NCI-H82 (cell line): ENCODE measurements at regions not wholly inside any gene's neighbourhood (a gene's known extent, or its start where the extent isn't known, plus 50 kb on each side); places are given as distances from the start of the nearest gene placed in this dataset.
"Not testable (repeated sequence)": the region's sequence is repeated elsewhere in the genome, so short reads cannot be mapped to it uniquely, and the experiment has no call there.

Experiments
- DNase-seq: peaks from one replicate; lab custom pipeline; 2025; lab: John Stamatoyannopoulos, UW

DNA sequence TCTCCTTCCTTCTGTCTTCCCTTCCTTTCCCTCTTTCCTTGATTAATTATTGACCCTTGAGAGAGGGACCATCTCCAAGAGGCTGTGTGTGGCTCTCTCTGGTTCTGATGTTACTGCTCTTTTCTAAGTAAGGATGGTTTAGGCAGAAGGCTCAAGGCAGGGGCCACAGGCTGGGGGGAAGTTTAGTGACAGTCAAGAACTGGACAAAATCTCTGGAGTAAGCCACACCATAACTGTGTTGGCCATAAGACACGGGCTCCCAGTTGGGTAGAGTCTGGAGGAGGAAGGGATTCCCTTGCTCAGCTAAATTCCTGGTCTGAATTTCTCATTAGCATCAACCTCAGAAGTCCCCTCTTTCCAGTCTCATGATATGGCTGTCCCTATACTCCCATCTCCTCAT is 74.7 kb downstream of the BUD13 start:
- no peak for DNase-seq

DNA sequence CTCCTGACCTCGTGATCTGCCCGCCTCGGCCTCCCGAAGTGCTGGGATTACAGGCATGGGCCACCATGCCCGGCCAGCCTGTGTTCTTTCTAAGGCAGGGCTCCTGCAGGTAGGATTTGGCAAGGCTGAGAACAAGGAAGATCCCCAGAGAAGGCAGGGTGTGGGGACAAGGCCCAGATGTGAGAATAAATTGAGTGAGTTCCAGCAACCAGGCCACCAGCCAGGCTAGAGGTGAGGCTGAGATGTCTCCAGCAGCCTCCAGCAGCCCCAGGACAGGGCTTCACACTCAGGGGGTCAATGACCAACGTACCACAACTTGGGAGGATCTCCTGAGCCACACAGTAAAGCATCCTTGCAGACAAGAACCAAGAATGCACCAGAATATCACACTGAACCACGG is 75.1 kb downstream of the BUD13 start:
- no peak for DNase-seq

- DNase-seq, result no peak
These were observed 75.8 kb downstream of the BUD13 start for GRCh38 chr11:116697011-116697410.

DNA sequence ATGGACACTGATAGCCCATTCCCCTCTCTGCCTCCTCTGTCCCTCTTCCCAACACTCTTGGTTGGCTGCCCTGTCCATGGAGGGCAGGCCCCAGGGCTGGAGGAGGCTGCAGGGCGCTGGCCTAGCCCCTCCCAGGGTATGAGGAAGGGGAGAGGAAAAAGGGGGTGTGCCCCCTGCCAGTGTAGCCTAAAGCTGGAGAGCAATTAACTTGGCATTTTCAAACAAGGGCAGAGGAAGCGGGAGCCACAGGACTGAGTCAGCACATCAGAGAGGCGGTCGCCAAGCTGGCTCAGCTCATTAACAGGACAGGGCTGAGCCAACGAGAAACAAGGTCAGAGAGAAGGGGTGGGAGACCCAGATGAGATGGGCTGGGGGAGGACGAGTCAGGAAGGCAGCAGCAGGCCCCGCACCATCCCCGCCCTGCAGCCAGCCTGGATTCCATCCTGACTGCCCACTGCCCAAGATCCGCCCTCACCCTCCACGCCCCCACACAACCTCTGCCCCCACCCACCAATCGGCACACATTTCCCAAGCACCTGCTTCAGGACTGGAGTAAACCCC is 76.3 kb downstream of the BUD13 start:
- no peak for DNase-seq

GRCh38 chr11:116695657-116696254 is 77.0 kb downstream of the BUD13 start:
- DNase-seq, result no peak

DNA sequence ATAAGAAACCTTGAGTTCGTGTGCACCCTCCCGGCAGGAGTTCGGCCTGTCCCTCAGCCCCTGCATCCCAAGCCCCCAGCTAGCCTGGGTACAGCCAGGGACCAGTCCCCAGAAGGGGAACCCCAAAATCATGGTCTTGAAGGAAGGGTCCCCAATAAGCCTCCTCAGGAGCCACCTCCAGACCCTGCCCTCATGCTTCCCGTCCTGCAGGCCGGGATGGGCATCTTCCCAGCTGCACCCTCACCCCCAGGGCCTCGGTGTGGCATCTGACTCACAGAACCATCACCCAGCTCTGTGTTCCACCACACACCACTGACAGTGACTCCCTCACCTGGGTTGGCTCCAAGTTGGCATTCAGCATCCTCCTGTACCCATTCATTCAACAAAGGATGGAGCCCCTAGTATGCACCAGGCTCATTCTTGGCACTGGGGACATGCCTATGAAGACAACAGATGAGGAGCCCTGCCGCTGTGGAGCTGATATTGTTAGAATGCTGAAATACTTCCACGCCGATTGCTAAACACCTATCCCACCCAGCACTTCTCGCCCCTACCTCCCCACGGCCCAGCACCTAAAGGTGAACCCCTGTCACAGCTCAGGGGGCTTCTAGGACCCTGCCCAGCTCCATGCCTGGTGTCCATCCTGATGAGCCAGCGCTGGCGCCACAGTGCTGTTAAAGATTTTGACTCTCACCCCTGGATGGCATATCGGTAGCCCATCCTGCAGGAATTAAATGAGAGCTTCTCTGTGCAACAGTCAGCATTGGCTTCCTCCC is 77.8 kb downstream of the BUD13 start:
- no peak for DNase-seq

GRCh38 chr11:116694349-116694725 is 78.5 kb downstream of the BUD13 start:
- DNase-seq, result no peak

DNA sequence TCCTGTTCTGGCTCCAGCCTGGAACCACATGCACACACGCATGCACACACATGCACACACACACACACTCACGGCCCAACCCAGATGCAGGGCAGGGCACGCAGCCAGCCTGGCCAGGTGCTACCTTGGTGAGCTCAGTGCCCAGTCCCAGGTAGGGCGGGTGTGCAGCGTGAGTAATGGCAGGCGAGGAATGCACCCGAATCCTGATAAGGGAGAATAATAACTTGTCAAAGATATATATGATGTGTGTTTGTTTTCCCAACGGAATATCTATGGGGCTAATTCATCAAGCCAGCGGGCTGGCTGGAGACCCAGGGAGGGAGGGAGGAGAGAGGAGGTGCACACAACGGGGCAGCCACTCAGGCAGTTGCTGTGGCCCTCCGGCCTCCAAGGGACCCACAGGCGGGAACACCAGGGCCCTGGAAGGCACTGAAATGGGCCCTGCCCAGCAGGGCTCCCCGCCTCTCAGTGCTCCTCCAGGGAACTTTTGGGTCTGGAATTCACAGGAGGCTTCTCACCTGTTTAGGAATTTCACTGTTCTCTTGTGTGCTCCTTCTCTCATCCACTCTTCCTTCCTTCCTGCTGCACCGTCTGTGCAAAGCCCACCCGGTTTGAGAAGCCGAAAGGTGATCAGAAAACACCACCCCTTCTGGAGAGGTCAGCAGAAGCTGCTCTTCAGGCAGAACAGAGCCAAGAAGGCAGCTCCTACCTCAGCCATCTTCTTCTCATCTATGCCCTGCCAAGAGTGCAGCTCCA is 79.0 kb downstream of the BUD13 start:
- no peak for DNase-seq

- no peak for DNase-seq
These were observed 79.7 kb downstream of the BUD13 start for GRCh38 chr11:116693102-116693570.

DNA sequence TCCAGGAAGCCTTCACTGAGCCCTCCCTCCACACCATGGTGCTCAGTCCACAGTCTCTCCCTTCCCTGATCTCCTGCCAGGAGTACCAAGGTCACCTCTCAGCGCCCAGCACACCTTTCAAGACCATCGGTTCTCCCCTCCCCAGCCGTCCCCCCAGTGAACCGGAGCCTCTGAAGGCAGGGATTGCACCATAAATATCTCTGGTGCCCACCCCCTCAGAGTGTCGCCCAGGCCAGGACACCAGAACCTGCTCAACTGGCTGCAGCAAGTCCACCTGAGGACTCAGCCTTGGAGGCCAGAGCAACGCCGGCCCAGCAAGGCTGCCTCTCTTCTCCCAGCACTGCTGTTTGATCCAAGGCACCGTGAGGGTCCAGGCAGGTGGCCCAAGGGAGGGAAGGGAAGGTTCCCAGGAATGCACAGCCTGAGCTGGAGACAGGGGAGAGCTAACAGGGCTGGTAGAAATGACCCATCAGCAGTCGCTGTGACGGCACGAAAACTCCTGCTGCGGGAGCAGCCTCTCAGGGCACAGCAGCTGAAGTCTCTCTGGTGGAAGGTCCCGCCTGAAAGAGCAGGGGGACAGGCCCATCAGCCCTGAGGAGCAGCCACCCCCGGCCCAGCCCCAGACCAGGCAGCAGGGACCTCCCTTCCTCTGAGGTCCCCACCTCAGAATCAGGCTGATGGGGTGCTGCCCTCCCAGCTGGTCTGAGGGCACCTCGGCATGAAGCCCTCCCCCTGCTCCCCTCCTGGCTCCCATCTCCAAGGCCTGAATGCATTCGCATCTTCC is 80.3 kb downstream of the BUD13 start:
- DNase-seq, result no peak

DNA sequence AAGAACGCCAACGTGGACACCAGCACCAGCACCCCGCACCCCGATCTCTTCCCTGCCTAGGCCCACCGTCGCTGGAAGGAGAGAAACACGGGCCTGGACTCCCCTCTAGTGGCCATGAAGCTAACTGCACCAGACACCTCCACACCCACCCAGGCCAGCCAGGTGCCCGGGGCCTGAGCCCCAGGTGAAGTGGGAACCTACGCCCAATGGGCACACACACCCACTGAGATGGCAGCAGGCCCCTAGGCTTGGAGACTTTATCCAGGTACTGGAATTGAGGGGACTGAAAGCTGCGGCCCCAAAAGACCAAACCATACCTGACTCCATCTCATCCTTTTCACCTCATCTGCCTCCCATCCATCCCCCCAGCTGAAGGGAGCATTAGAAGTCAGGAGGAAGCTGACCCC is 81.0 kb downstream of the BUD13 start:
- peak; percentile 79 for DNase-seq

DNA sequence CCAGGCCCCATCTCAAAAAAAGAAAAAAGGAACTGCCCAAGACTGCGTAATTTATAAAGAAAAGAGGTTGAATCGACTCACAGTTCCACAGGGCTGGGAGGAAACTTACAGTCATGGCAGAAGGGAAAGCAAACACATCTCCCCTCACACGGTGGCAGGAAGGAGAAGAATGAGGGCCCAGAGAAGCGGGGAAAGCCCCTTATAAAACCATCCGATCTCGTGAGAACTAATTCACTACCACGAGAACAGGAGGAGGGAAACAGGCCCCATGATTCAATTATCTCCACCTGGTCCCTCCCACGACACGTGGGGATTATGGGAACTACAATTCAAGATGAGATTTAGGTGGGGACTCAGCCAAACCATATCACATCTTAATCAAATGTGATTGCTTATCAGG is 82.2 kb downstream of the BUD13 start:
- peak; percentile 65 for DNase-seq

GRCh38 chr11:116689413-116690127 is 83.2 kb downstream of the BUD13 start:
- DNase-seq, result no peak

DNA sequence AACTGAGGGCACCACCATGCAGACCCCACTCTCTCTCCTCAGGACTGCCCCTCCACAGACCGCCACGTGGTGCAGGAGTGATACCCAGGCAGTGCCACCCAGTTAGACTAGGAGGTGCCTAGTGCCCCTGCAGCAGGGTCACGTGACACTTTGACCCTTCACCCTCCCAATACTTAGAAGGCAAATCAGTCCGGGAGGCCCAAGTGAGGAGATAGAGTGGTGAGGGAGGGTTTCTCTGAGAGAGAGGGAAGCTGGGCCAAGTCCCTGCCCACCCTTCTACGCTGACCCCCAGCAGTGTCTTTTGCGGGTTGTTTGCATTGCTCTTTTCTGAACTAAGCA is 84.6 kb downstream of the BUD13 start:
- DNase-seq, result no peak

DNA sequence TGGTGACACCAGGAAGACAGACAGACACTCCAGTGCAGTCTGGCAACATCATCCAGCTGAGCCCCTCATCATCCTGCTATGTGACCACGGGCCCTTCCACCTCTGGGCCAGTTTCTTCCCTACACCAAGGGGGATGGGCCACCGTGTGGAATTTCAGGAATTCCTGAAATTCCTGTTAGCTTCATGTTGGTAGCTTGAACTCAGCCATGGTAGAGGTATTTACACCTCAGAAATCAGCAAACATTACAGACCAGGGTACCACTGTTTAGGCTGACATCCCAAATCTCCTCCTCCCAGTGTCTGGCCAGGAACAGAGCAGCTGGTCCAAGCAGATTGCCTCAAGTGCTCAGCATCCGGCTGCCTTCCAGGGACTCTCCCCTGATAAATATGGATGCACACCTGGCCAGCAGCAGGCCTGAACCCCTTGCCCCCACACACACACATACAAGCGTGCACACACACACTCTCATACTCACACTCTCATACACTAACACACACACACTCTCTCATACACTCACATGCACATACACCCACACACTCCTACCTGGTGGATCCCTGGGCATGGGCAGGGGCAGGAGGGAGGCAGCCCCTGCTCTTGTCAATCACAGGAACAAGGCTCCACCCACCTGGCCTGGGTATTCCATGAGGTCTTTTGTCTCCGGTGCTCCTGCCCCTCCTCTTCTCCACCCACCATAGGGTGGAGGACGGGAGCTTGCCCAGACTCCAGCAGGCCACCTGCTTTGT is 85.2 kb downstream of the BUD13 start:
- DNase-seq, result peak; percentile 88

DNA sequence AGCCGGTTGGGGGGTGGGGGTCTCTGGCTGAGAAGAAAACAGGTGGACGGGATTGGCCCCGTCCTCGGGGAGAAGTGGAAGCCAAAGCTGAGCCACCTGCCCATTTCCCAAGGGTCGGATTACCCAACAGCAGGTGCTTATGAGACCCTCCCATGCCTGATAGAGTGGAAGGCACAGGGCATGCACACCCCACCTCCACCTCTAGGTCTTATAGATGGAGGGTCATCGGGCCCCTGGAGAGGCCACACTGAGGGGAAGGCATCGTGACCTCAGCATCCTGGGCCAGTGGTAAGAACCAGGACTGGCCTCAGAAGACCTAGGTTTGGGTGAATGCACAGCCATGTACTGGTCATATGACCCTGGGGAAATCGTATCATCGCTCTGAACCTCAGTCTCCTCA is 85.9 kb downstream of the BUD13 start:
- DNase-seq, result peak; percentile 89

DNA sequence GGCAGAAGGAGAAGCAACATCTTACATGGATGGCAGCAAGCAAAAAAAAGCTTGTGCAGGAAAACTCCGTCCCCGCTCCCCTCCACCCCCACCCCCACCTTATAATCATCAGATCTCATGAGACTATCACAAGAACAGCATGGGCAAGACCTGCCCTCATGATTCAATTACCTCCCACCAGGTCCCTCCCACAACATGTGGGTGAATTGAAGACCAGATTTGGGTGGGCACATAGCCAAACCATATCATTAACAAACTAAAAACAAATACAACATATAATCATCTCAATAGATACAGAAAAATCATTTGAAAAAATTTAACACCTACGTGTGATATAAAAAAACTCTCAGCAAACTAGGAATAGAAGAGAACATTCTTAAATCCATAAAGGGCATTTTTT is 88.8 kb downstream of the BUD13 start:
- no peak for DNase-seq

- peak; percentile 48 for DNase-seq
These were observed 92.2 kb downstream of the BUD13 start for GRCh38 chr11:116680349-116681125.

DNA sequence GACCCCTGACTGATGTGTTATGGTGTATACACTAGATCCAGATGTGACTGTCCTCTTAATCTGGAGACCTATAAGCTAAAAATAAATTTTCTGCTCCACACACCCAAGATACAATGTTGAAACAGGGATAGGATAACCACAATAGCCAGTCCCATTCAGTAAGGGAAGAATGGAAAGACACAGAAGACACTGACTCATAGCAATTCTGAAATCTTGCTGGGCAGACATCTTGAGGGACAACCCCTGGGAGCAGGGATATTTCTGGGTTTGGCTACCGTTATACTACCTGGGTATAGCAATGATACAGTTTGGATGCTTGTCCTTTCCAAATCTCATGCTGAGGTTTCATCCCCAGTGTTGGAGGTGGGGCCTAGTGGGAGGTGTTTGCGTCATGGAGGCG is 93.9 kb downstream of the BUD13 start:
- DNase-seq, result no peak

DNA sequence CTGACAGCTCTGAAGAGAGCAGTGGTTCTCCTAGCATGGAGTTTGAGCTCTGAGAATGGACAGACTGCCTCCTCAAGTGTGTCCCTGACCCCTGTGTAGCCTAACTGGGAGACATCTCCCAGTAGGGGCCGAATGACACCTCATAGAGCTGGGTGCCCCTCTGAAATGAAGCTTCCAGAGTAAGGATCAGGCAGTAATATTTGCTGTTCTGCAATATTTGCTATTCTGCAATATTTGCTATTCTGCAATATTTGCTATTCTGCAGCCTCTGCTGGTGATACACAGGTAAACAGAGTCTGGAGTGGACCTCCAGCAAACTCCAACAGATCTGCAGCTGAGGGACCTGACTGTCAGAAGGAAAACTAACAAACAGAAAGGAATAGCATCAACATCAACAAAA is 105.5 kb downstream of the BUD13 start:
- not testable (repeated sequence) for DNase-seq
